Fibroblast of villous mesenchyme (primary cell): ENCODE measurements at regions not wholly inside any gene's neighbourhood (a gene's known extent, or its start where the extent isn't known, plus 50 kb on each side); places are given as distances from the start of the nearest gene placed in this dataset. TPM values are rescaled to one million over a fixed set of nuclear protein-coding genes. Genes with fewer than 3 reads are reported as not detected.
"Not testable (repeated sequence)": the region's sequence is repeated elsewhere in the genome, so short reads cannot be mapped to it uniquely, and the experiment has no call there.

Experiments
- DNase-seq: peaks from one replicate; pipeline ENCODE4 v3.0.0-alpha.2; 2010; ENCODE audit warnings: low read depth
- H3K4me3 ChIP-seq: 2 replicates; pipeline ENCODE4 v1.5.1; 2011; ENCODE audit warnings: low read depth, mild to moderate bottlenecking, low read length
- small RNA-seq: library from RNA; depleted of rRNA; stranded (forward); fragments of <200 nt; gene quantifications from one replicate; pipeline ENCODE3, GENCODE V24; 2012
- TF ChIP-seq, protein P1 (sequence below): IDR thresholded peaks from 2 replicates; pipeline ENCODE4 v1.5.1; 2012; ENCODE audit warnings: low read depth, mild to moderate bottlenecking, low read length; ENCODE audit not compliant: insufficient read depth

GRCh38 chr20:47847884-47848485, 62.7 kb upstream of the SULF2 start:
- no peak for DNase-seq
- TF ChIP-seq, protein P1, sequence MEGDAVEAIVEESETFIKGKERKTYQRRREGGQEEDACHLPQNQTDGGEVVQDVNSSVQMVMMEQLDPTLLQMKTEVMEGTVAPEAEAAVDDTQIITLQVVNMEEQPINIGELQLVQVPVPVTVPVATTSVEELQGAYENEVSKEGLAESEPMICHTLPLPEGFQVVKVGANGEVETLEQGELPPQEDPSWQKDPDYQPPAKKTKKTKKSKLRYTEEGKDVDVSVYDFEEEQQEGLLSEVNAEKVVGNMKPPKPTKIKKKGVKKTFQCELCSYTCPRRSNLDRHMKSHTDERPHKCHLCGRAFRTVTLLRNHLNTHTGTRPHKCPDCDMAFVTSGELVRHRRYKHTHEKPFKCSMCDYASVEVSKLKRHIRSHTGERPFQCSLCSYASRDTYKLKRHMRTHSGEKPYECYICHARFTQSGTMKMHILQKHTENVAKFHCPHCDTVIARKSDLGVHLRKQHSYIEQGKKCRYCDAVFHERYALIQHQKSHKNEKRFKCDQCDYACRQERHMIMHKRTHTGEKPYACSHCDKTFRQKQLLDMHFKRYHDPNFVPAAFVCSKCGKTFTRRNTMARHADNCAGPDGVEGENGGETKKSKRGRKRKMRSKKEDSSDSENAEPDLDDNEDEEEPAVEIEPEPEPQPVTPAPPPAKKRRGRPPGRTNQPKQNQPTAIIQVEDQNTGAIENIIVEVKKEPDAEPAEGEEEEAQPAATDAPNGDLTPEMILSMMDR = no peak
- H3K4me3 ChIP-seq = no peak overlapping the region

DNA sequence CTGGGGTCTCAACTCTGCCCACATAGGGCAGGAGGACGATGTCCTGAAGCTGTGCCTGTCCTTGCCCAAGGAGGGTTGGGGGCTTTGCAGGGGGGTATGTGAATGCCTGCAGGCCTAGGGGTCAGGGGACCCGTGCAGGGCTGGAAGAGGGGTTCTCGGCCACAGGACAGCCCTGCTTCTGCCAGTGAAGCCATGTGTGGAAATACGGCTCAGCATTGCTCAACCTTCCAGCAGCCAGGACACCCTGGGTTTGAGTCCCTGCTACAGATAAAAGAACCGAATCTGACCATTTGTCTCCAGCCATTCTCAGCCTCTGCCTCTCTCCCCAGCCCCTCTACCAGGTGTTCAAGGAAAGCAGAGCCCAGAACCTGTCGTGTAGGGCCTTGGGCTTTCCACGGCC, 61.9 kb upstream of the SULF2 start:
- not testable (repeated sequence) for H3K4me3 ChIP-seq, DNase-seq

DNA sequence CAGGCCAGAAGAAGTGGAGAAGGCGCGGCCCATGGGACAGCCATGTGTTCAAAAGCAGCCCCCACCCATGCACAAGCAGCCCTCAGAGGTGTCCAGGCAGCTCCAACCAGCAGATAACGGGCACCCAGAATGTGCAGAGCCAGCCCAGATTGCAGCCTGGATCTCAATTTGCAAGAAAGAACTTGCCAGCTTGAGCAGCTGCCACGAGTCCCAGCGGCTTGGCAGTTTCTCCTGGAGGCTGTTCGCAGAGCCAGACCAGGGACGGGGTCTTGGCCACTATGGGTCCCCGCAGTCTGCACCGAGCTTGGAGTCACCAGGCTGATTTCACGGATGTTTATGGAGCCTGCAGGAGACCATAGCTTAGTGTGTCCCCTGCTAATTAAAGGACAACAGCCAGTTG, 61.4 kb upstream of the SULF2 start:
- DNase-seq, H3K4me3 ChIP-seq: not testable (repeated sequence)

- DNase-seq, H3K4me3 ChIP-seq: not testable (repeated sequence)
Observed at GRCh38 chr20:47845382-47845977, 60.2 kb upstream of the SULF2 start.

- H3K4me3 ChIP-seq, DNase-seq: not testable (repeated sequence)
Observed at GRCh38 chr20:47844568-47844906, 59.3 kb upstream of the SULF2 start.

- TF ChIP-seq, protein P1 = no peak
- DNase-seq = no peak
- no peak overlapping the region for H3K4me3 ChIP-seq
Observed at GRCh38 chr20:47843886-47844567, 58.7 kb upstream of the SULF2 start.

GRCh38 chr20:47842950-47843349, 57.7 kb upstream of the SULF2 start:
- H3K4me3 ChIP-seq, DNase-seq: not testable (repeated sequence)

DNA sequence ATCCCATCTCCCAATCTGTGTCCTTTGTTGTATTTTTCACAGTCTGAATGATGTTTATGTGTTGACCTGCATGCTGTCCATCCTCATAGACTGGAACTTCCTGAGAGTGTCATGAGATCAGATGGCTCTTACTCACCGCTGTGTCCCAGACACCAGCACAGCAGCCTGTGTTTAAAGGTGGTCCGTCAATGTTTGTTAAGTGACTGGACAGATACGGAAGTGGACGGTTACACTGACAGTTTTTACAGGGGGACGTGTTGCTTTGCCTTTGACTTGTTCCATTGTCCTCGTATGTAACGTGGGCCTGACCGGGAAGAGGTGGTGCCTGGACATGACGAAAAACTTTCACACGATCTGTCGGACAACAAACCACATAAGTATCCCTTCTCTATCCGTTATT, 56.7 kb upstream of the SULF2 start:
- DNase-seq, H3K4me3 ChIP-seq: not testable (repeated sequence)

DNA sequence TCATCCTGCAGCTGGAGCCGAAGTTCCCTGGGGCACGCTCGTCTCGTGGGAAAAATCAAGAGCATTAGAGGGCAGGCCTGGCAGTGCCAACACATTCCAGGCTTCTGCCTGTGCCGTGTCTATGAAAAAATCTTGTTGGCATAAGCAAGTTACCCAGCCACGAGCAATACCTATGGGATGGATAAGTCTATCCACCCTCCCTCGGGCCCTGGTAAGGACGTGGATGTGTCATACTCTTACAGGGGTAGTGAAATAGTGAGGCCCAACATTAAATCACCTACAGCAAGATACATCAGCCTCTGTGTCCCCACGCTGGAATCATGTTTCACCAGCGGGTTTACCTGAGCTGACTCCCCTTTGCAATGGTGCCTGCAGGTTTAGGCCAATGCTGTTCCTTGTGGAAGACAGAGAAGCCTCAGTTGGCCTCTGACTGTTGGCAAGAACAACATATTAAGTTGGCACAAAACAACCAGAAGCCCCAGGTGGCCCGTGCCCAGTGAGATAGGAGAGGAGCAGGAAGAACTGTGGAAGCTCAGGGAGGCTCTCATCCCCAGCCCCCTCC, 51.1 kb upstream of the SULF2 start:
- H3K4me3 ChIP-seq, DNase-seq: not testable (repeated sequence)

Small RNA genes lying in the stretch of these regions (small RNA-seq; reads per million reads assigned to genes)
- not detected for gene RNA5SP486
- not detected for gene RNU7-144P
- not detected for gene RNU7-92P
